Testis (tissue), 2 donors: ENCODE measurements at regions not wholly inside any gene's neighbourhood (a gene's known extent, or its start where the extent isn't known, plus 50 kb on each side); places are given as distances from the start of the nearest gene placed in this dataset.

ENCODE experiments used
- CTCF ChIP-seq, 3 experiments: fragments of 450-650 bp in 2 of 3; fragments of 200-600 bp in 1 of 3; sonication (generic) in 1 of 3; IDR thresholded peaks; one replicate each; pipeline ENCODE4 v1.5.1; 2016 to 2019; ENCODE audit warnings: antibody characterized with exemption in 3 of 3, mild to moderate bottlenecking in 2 of 3, moderate library complexity in 1 of 3
- POLR2A ChIP-seq: fragments of 450-650 bp; IDR thresholded peaks from one replicate; pipeline ENCODE4 v1.6.1; 2017; ENCODE audit warnings: antibody characterized with exemption, mild to moderate bottlenecking, moderate library complexity

GRCh38 chr16:72530434-72530833 is 358.5 kb upstream of the PMFBP1 start:
- TF ChIP-seq POLR2A: no peak
- no peak for TF ChIP-seq CTCF (IDR thresholded peaks at IDR 0.05)
